Spleen (tissue), 11 donors: ENCODE measurements at regions not wholly inside any gene's neighbourhood (a gene's known extent, or its start where the extent isn't known, plus 50 kb on each side); places are given as distances from the start of the nearest gene placed in this dataset.

Experiments
- DNase-seq: peaks from one replicate; pipeline ENCODE4 v3.0.0-alpha.2; 2020
- H3K27ac ChIP-seq, 8 donors: fragments of 200-600 bp; sonication (generic) in 7 of 8; 1 replicate in 4 of 8; 2 replicates in 4 of 8; pipeline versions ENCODE4 v1.5.0 to v1.8.0; 2016 to 2021; ENCODE audit warnings: inconsistent platforms in 4 of 8, mild to moderate bottlenecking in 4 of 8, moderate library complexity in 1 of 8
- H3K27me3 ChIP-seq, 7 donors: fragments of 200-600 bp; sonication (generic) in 6 of 7; replicated peaks in 1 of 7; 1 replicate in 4 of 7; 2 replicates in 3 of 7; pipeline versions ENCODE4 v1.5.0 to v1.8.0; 2016 to 2021; ENCODE audit warnings: inconsistent platforms in 3 of 7, mild to moderate bottlenecking in 1 of 7
- H3K36me3 ChIP-seq, 6 donors: fragments of 200-600 bp; sonication (generic) in 5 of 6; 1 replicate in 4 of 6; 2 replicates in 2 of 6; pipeline versions ENCODE4 v1.5.0 to v1.8.0; 2016 to 2021; ENCODE audit warnings: inconsistent platforms in 2 of 6
- H3K4me1 ChIP-seq, 6 donors: fragments of 200-600 bp; sonication (generic) in 5 of 6; 1 replicate in 3 of 6; 2 replicates in 3 of 6; pipeline versions ENCODE4 v1.5.0 to v1.8.0; 2016 to 2021; ENCODE audit warnings: inconsistent platforms in 3 of 6
- H3K4me3 ChIP-seq, 8 donors: fragments of 200-600 bp; sonication (generic) in 7 of 8; 1 replicate in 4 of 8; 2 replicates in 4 of 8; pipeline versions ENCODE4 v1.5.0 to v1.8.0; 2016 to 2021; ENCODE audit warnings: inconsistent platforms in 4 of 8, mild to moderate bottlenecking in 4 of 8, moderate library complexity in 2 of 8
- H3K9me3 ChIP-seq, 8 donors: fragments of 200-600 bp; sonication (generic) in 7 of 8; 1 replicate in 4 of 8; 2 replicates in 4 of 8; pipeline versions ENCODE4 v1.5.0 to v1.8.0; 2016 to 2021; ENCODE audit warnings: inconsistent platforms in 4 of 8
- CTCF ChIP-seq, 11 experiments: fragments of 200-600 bp in 7 of 11; fragments of 450-650 bp in 4 of 11; sonication (generic) in 4 of 11; IDR thresholded peaks in 8 of 11; conservative IDR thresholded peaks in 3 of 11; 1 replicate in 7 of 11; 2 replicates in 4 of 11; pipeline versions ENCODE4 v1.4.0 to v1.8.0; 2016 to 2021; ENCODE audit warnings: antibody characterized with exemption in 11 of 11, inconsistent platforms in 4 of 11, mild to moderate bottlenecking in 1 of 11
- POLR2A ChIP-seq, 3 donors: fragments of 450-650 bp; IDR thresholded peaks; one replicate each; pipeline ENCODE4 v1.5.1; 2017; ENCODE audit warnings: antibody characterized with exemption in 3 of 3, mild to moderate bottlenecking in 1 of 3
- POLR2AphosphoS5 ChIP-seq, 3 donors: sonication (generic); formaldehyde crosslinking; IDR thresholded peaks; one replicate each; pipeline ENCODE4 v1.5.1; 2017; ENCODE audit warnings: antibody characterized with exemption in 3 of 3
- WGBS, 5 donors: extraction: QIAGEN DNeasy Blood & Tissue Kit in 3 of 5; methylation state at CpG; one replicate each; pipeline versions ENCODE4 v1.1.5 to v1.1.7; 2013 to 2018; 5-methylcytosine and 5-hydroxymethylcytosine counted together
- intact Hi-C: fragments of 100-400 bp; cut with DNase I; formaldehyde crosslinking; loops from one replicate; pipeline ENCODE4 v1.15.0; 2023; ENCODE audit warnings: low total_unique reads
- donor health status: healthy with polysubstance abuse.
- donor health status: DM: no; HTN: no; CAD: no; lungs with moderate emphysema.
- donor health status: DM: no; HTN: no; CAD: no.
- donor health status: Bipolar disorder and iron deficiency.
- donor health status: healthy.
- donor health status: DM: no; HTN: no; CAD: no.
- donor health status: DM: yes; HTN: yes; CAD: no.

GRCh38 chr7:63043657-63044543 is 954.7 kb upstream of the ZNF722 start:
- no peaks in the 10 kb centered on the region for H3K36me3 ChIP-seq
- no peak overlapping the region for H3K27ac ChIP-seq
- H3K4me3 ChIP-seq, result no peak overlapping the region
- intact Hi-C loops, result no loop called here
- TF ChIP-seq POLR2A (IDR thresholded peaks at IDR 0.05) (no peak), POLR2AphosphoS5 (IDR thresholded peaks at IDR 0.05) (no peak)
- no peaks in the 10 kb centered on the region for H3K4me1 ChIP-seq
- H3K9me3 ChIP-seq, result peaks cover 0 to 100% (median 80%) of the 10 kb centered on the region in 8 donors
- WGBS, 5 donors, result 60 to 64% (median 61%) methylated on average over 7 to 9 of the region's 9 CpGs
- no peaks in the 10 kb centered on the region for H3K27me3 ChIP-seq
- no peak for DNase-seq

DNA sequence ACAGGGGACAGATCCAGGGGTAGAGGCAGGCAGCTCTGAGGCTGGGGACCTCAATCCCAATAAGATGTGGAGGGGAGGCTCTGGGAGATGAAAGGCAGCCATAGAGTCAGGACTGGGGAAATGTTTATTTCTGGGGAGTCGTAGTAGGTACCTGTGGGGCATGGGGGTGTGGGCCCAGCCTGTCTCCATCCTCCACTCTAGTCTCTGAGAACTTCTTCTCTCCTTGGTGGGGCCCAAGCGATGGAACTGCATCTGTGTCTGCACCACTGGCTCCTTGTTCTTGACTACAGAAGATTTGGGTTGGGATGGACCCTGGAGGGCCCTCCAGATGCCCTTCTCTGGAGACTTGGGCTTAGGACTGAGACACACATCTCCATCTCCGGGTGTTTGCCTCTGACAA is 953.9 kb upstream of the ZNF722 start:
- Histone ChIP-seq H3K27me3 (no peaks in the 10 kb centered on the region), H3K4me3 (no peak overlapping the region), H3K9me3 (peaks cover 0 to 100% (median 79%) of the 10 kb centered on the region in 8 donors), H3K36me3 (no peaks in the 10 kb centered on the region), H3K27ac (no peak overlapping the region), H3K4me1 (no peaks in the 10 kb centered on the region)
- TF ChIP-seq POLR2A (IDR thresholded peaks at IDR 0.05) (no peak), POLR2AphosphoS5 (IDR thresholded peaks at IDR 0.05) (no peak)
- 60 to 72% (median 67%) methylated on average over 3 of the region's 3 CpGs for WGBS, 5 donors
- intact Hi-C loops, result no loop called here
- no peak for DNase-seq

DNA sequence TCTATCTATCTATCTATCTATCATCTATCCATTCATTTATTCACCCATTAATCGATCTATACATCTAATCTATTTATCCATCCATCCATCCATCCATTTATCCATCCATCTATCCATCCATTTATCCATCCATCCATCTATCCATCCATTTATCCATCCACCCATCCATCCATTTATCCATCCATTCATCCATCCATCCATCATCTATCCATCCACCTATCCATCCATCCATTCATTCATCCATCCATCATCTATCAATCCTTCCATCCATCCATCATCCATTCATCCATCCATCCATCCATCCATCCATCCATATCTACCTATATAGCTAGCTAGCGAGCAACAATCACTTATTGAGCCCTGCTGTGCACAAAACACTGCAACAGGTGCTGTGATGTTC is 953.1 kb upstream of the ZNF722 start:
- Histone ChIP-seq H3K4me3 (no peak overlapping the region), H3K4me1 (no peaks in the 10 kb centered on the region), H3K27me3 (no peaks in the 10 kb centered on the region), H3K9me3 (peaks cover 0 to 100% (median 77%) of the 10 kb centered on the region in 8 donors), H3K36me3 (no peaks in the 10 kb centered on the region), H3K27ac (no peak overlapping the region)
- no peak for TF ChIP-seq CTCF (IDR thresholded peaks at IDR 0.05 in 8 of 11, conservative IDR thresholded peaks at IDR 0.05 in 3 of 11)
- no peak for TF ChIP-seq POLR2AphosphoS5 (IDR thresholded peaks at IDR 0.05)
- intact Hi-C loops, result no loop called here
- 31 to 48% (median 36%) methylated on average over 2 of the region's 2 CpGs for WGBS, 5 donors
- DNase-seq, result no peak

DNA sequence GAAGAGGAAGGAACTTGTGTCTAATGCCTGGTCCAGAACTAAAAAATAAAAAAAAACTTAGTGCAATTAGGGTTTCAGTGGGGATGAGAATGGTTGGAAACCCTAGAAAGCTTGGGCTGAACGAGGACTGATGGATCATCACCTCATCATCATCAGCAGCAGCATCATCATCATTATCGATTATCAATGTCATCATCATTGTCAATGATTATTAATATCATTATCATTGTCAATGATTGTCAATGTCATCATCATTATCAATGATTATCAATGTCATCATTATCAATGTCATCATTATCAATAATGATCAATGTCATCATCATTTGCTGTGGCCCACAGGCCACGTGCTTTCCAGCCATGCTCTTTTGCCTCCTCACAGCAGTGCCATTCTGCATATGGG is 952.0 kb upstream of the ZNF722 start:
- Histone ChIP-seq H3K4me1 (no peaks in the 10 kb centered on the region), H3K9me3 (peaks cover 0 to 100% (median 73%) of the 10 kb centered on the region in 8 donors), H3K27ac (no peak overlapping the region), H3K27me3 (no peaks in the 10 kb centered on the region), H3K4me3 (no peak overlapping the region), H3K36me3 (no peaks in the 10 kb centered on the region)
- no peak for DNase-seq
- intact Hi-C loops, result no loop called here
- no peak for TF ChIP-seq POLR2AphosphoS5 (IDR thresholded peaks at IDR 0.05)
- no peak for TF ChIP-seq CTCF (IDR thresholded peaks at IDR 0.05 in 8 of 11, conservative IDR thresholded peaks at IDR 0.05 in 3 of 11)
- TF ChIP-seq POLR2A (IDR thresholded peaks at IDR 0.05), result no peak
- 59 to 76% (median 68%) methylated on average over 3 of the region's 3 CpGs for WGBS, 5 donors

DNA sequence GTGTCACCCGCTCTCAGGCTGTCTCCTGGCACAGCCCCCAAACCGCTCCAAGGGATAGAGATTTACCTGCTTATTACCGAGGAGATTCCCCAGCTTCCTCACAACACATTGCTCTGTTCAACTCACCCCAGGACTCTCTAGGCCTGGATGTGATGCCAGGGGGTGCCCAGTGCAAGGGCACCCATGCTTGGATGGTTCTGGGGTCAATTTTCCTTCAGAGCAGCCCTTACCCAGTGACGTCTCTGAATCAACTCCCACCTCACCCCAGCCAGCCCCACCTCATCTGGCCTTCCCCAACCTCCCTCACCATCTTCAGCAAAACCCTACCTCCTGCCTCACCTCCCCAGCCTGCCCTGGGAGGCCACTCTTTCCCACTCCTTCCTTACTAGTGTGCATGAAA is 951.6 kb upstream of the ZNF722 start:
- intact Hi-C loops, result no loop called here
- Histone ChIP-seq H3K27ac (no peak overlapping the region), H3K4me1 (no peaks in the 10 kb centered on the region), H3K27me3 (no peaks in the 10 kb centered on the region), H3K9me3 (peaks cover 0 to 100% (median 71%) of the 10 kb centered on the region in 8 donors), H3K4me3 (no peak overlapping the region), H3K36me3 (no peaks in the 10 kb centered on the region)
- TF ChIP-seq CTCF (IDR thresholded peaks at IDR 0.05 in 8 of 11, conservative IDR thresholded peaks at IDR 0.05 in 3 of 11) (no peak), POLR2A (IDR thresholded peaks at IDR 0.05) (no peak), POLR2AphosphoS5 (IDR thresholded peaks at IDR 0.05) (no peak)
- WGBS, 5 donors, result 78 to 92% (median 87%) methylated on average over 2 to 4 of the region's 4 CpGs
- DNase-seq, result no peak
